Bronchial epithelial cell (primary cell): ENCODE measurements at regions not wholly inside any gene's neighbourhood (a gene's known extent, or its start where the extent isn't known, plus 50 kb on each side); places are given as distances from the start of the nearest gene placed in this dataset.

Source experiments
- DNase-seq: peaks from one replicate; pipeline ENCODE4 v3.0.0-alpha.2; 2010; ENCODE audit warnings: low read depth
- FAIRE-seq: peaks from 2 replicates; lab custom pipeline; 2011; peaks lifted over from hg19 to GRCh38; lab: Jason Lieb, UNC
- H3K27me3 ChIP-seq: 2 replicates; pipeline ENCODE4 v1.5.1; 2011; ENCODE audit warnings: low read length; ENCODE audit not compliant: control insufficient read depth, insufficient read depth
- H3K36me3 ChIP-seq: 2 replicates; pipeline ENCODE4 v1.5.1; 2011; ENCODE audit warnings: low read length; ENCODE audit not compliant: control insufficient read depth, insufficient read depth
- H3K4me3 ChIP-seq: 2 replicates; pipeline ENCODE4 v1.5.1; 2011; ENCODE audit warnings: mild to moderate bottlenecking, low read depth, low read length, control low read depth
- CTCF ChIP-seq: IDR thresholded peaks from 2 replicates; pipeline ENCODE4 v1.5.1; 2011; ENCODE audit warnings: mild to moderate bottlenecking, moderate library complexity, low read length, control low read depth, inconsistent platforms; ENCODE audit not compliant: insufficient read depth, severe bottlenecking

GRCh38 chr13:31930901-31931522, 100.6 kb upstream of the FRY start:
- no peak for TF ChIP-seq CTCF
- Histone ChIP-seq H3K27me3 (no peaks in the 10 kb centered on the region), H3K4me3 (no peak overlapping the region), H3K36me3 (no peaks in the 10 kb centered on the region)
- peak; percentile 72 for DNase-seq
- no peak for FAIRE-seq

- Histone ChIP-seq H3K4me3 (no peak overlapping the region), H3K36me3 (no peaks in the 10 kb centered on the region), H3K27me3 (no peaks in the 10 kb centered on the region)
- DNase-seq (no peak), FAIRE-seq (no peak)
- no peak for TF ChIP-seq CTCF
Observed at GRCh38 chr13:31937436-31937835, 94.1 kb upstream of the FRY start.

- DNase-seq, result no peak
- FAIRE-seq, result no peak
- Histone ChIP-seq H3K27me3 (no peaks in the 10 kb centered on the region), H3K36me3 (no peaks in the 10 kb centered on the region), H3K4me3 (no peak overlapping the region)
- no peak for TF ChIP-seq CTCF
Observed at GRCh38 chr13:31940076-31940475, 91.5 kb upstream of the FRY start.

- Histone ChIP-seq H3K27me3 (no peaks in the 10 kb centered on the region), H3K36me3 (no peaks in the 10 kb centered on the region), H3K4me3 (no peak overlapping the region)
- TF ChIP-seq CTCF, result no peak
- no peak for DNase-seq
- FAIRE-seq, result no peak
Observed at GRCh38 chr13:31943591-31943990, 88.0 kb upstream of the FRY start.

- FAIRE-seq, result no peak
- DNase-seq, result no peak
- no peaks in the 10 kb centered on the region for H3K36me3 ChIP-seq
- no peak for TF ChIP-seq CTCF
- H3K27me3 ChIP-seq, result no peaks in the 10 kb centered on the region
- no peak overlapping the region for H3K4me3 ChIP-seq
Observed at GRCh38 chr13:31944262-31945160, 87.1 kb upstream of the FRY start.
